ENCODE measurements at regions not wholly inside any gene's neighbourhood (a gene's known extent, or its start where the extent isn't known, plus 50 kb on each side); places are given as distances from the start of the nearest gene placed in this dataset.

DNA sequence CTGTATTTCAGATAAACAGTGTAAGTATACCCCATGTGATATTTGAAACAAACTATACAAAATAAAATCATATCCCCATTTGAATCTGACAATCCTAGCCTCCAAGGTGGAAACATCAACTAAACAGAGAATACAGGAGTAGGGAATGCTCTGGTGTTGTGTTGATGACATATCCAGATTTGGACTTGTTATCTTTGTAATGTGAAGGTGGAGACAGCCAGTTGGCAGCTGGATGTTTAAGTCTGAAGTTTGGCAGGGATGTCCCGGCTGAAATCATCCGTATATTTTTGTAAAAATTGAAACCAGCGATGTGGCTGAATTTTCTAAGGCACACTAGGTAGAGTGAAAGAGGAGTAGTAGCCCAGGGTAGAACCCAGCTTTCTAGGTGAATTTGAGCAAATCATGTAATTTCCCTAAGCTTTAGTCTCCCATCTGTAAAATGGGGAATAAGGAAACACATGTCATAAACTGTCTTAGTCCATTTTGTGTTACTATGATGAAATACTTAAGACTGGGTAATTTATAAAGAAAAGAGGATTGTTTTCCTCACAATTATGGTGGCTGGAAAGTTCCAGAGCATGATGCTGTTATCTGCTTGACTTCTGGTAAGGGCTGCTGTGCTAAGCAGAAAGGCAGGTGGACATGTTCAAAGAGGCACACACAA is 246.6 kb upstream of the APCDD1 start:
- TF ChIP-seq CTCF (IDR thresholded peaks at IDR 0.05; ENCODE audit: borderline replicate concordance, insufficient read depth, low read depth, low read length) = no peak

DNA sequence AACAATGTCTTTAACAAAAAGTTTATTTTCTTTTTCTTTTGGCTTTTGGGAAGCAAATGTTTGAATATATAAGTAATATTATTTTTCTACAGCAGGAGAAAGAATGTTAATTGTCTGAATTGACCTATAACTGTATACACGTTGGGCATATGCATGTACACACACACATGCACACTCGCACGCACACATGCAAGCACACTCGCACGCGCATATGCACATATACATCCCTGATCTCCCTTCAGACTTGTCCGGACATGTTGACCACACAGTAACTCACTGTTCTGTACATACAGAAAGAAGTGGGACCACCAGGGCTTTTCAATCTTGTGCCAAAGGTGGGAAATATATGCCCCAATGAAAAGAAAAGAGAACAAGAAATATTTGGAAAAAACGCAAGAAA is 245.1 kb upstream of the APCDD1 start:
- no peak for TF ChIP-seq CTCF (IDR thresholded peaks at IDR 0.05; ENCODE audit: borderline replicate concordance, insufficient read depth, low read depth, low read length)
- no peak overlapping the region for H3K4me3 ChIP-seq (ENCODE audit: low read depth, low read length)

More for the DNA sequence above, 246.6 kb upstream of the APCDD1 start:
- no peak overlapping the region for H3K4me3 ChIP-seq (ENCODE audit: low read depth, low read length)

DNA sequence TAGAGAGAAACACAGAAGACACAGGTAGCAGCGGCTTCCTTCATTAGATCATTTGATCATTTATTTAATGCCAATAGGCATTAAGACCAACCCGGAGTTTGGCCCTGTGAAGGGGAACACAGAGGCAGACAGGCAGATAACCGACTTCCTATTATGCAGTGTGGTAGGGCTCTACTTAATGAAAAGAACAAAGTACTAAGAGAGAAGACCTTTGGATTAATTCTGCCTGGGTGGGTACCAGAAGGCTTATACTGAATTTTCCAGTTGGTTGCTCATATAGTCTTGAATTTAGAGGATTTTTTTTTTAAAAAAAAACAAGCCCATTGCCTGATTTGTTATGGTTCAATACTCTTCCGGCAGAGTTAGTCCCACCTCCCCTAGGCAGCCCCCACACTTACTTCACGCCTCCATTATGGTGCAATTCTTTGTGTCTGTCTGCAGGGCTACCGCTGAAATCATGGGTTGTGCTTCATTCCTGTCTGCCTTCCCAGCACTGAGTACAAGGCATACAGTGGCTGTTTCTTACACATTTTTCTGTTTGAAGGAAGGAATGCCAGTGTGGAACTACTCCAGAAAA is 244.3 kb upstream of the APCDD1 start:
- TF ChIP-seq CTCF (IDR thresholded peaks at IDR 0.05; ENCODE audit: borderline replicate concordance, insufficient read depth, low read depth, low read length) = no peak
- no peak overlapping the region for H3K4me3 ChIP-seq (ENCODE audit: low read depth, low read length)

DNA sequence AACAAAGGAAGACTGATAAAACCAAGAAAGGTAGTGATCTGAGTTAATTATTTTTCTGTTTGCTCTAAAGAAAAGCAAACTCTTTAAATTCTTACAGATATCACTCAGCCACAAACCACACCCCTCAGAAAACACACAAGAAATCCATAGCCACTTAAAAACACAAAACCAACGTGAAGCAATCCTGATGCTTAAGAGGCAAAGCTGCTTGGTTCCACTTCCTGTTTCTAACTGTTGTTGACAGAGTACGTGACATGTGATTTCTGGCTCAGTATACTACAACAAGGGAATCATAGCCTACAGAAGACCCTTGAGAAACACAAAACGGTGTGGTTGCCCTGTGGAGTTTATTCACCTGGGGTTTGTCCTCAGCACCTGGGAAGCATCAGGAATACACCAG is 240.9 kb upstream of the APCDD1 start:
- no peak overlapping the region for H3K4me3 ChIP-seq (ENCODE audit: low read depth, low read length)
- TF ChIP-seq CTCF (IDR thresholded peaks at IDR 0.05; ENCODE audit: borderline replicate concordance, insufficient read depth, low read depth, low read length) = no peak

- no peak overlapping the region for H3K4me3 ChIP-seq (ENCODE audit: low read depth, low read length)
- no peak for TF ChIP-seq CTCF (IDR thresholded peaks at IDR 0.05; ENCODE audit: borderline replicate concordance, insufficient read depth, low read depth, low read length)
Measured at GRCh38 chr18:10215446-10215845, 239.0 kb upstream of the APCDD1 start.

- no peak for TF ChIP-seq CTCF (IDR thresholded peaks at IDR 0.05; ENCODE audit: borderline replicate concordance, insufficient read depth, low read depth, low read length)
- no peak overlapping the region for H3K4me3 ChIP-seq (ENCODE audit: low read depth, low read length)
Measured at GRCh38 chr18:10216791-10217190, 237.6 kb upstream of the APCDD1 start.

DNA sequence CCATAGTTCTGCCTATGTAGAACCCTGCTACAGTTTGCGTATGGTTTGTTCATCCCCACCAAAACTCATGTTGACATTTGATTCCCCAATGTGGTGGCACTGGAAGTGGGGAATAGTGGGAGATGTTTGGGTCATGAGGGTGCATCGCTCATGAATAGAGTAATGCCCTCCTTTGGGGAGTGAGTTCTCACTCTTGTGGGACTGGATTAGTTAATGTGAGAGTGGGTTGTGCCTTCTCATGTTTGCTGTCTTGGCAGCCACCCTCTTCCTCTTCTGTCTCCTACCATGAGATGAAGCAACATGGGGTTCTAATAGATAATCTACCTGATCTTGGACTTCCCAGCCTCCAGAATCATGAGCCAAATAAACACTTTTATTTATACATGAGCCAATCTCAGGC is 237.2 kb upstream of the APCDD1 start:
- no peak for TF ChIP-seq CTCF (IDR thresholded peaks at IDR 0.05; ENCODE audit: borderline replicate concordance, insufficient read depth, low read depth, low read length)

More for the DNA sequence above, 237.2 kb upstream of the APCDD1 start:
- no peak overlapping the region for H3K4me3 ChIP-seq (ENCODE audit: low read depth, low read length)
